ENCODE measurements at regions not wholly inside any gene's neighbourhood (a gene's known extent, or its start where the extent isn't known, plus 50 kb on each side); places are given as distances from the start of the nearest gene placed in this dataset.

DNA sequence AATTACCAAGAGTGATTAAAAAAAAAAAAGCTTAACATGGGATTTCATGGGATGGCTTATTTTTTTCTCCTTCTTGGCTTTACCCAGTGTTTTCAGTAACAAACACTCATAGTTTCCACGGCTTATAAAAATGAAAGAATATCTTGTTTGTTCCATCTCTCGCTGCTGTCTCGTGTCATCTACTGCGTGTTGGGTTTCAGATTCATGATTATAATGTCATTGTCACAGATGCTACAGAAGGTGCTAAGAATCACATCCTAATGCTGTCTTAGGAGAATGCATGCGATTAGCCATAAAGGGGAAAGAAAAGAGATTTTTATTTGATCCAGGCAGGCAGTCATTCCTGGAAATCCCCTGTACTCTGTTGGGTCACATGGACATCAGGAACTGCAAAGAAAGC, 1267.6 kb upstream of the TMEM132C start:
- Histone ChIP-seq H3K36me3 (ENCODE audit: control insufficient read depth in 2 of 4, insufficient read depth in 4 of 4, low read length in 3 of 4) (no peaks in the 10 kb centered on the region), H3K14ac (ENCODE audit: insufficient read length) (no peak overlapping the region), H2BK5ac (ENCODE audit: low read depth, low read length) (no peak overlapping the region), H3K4ac (replicated peaks; ENCODE audit: insufficient read length, low read depth, low read length) (no peak overlapping the region), H3K79me1 (ENCODE audit: low read depth, low read length) (no peaks in the 10 kb centered on the region), H2AK5ac (ENCODE audit: low read depth, low read length) (no peak overlapping the region), H3K23me2 (ENCODE audit: low read depth, low read length) (no peaks in the 10 kb centered on the region), H2BK120ac (replicated peaks; ENCODE audit: low read depth, low read length) (no peak overlapping the region), H3K27me3 (replicated peaks in 1 of 4; ENCODE audit: control insufficient read depth in 3 of 4, extremely low read depth in 1 of 4, insufficient read depth in 3 of 4, low read length in 3 of 4) (peaks cover 0 to 1% (median 0%) of the 10 kb centered on the region in 4 experiments; a peak in 1 of 7 replicates), H3K18ac (ENCODE audit: extremely low read depth, low read length) (no peak overlapping the region), H3K9me3 (ENCODE audit: insufficient read depth in 2 of 2, low read depth in 1 of 2, low read length in 1 of 2) (no peaks in the 10 kb centered on the region), H3K4me3 (ENCODE audit: extremely low read depth in 1 of 4, insufficient read depth in 2 of 4, low read depth in 3 of 4, low read length in 4 of 4) (no peak overlapping the region), H4K20me1 (replicated peaks in 1 of 2; ENCODE audit: control insufficient read depth in 1 of 2, insufficient read depth in 2 of 2, low read length in 2 of 2) (no peaks in the 10 kb centered on the region), H3K9ac (replicated peaks in 1 of 4; ENCODE audit: extremely low read depth in 1 of 4, low read depth in 3 of 4, low read length in 3 of 4) (no peak overlapping the region), H4K5ac (ENCODE audit: insufficient read length, low read depth, low read length) (no peak overlapping the region), H4K91ac (replicated peaks; ENCODE audit: insufficient read length, low read length) (no peak overlapping the region), H3K27ac (ENCODE audit: low read depth, low read length) (no peak overlapping the region), H2BK20ac (ENCODE audit: low read length) (no peak overlapping the region), H2BK12ac (ENCODE audit: low read depth, low read length) (no peak overlapping the region), H3K56ac (replicated peaks; ENCODE audit: insufficient read length, low read depth, low read length) (no peak overlapping the region), H3K23ac (ENCODE audit: insufficient read length) (no peak overlapping the region), H4K8ac (ENCODE audit: extremely low read depth, insufficient read depth, low read length) (no peak overlapping the region), H3K79me2 (ENCODE audit: control insufficient read depth in 1 of 2, insufficient read depth in 2 of 2, low read length in 2 of 2) (no peaks in the 10 kb centered on the region), H2BK15ac (ENCODE audit: low read length) (no peak overlapping the region), H3K4me2 (ENCODE audit: insufficient read depth in 1 of 2, low read depth in 2 of 2, low read length in 2 of 2) (no peak overlapping the region), H3K4me1 (replicated peaks in 1 of 4; ENCODE audit: control insufficient read depth in 3 of 4, insufficient read depth in 4 of 4, low read length in 3 of 4) (no peaks in the 10 kb centered on the region), H2AFZ (ENCODE audit: low read length) (no peak overlapping the region)
- ChIA-PET CTCF (ENCODE audit: partially characterized antibody) (interaction anchor here (0.7 kb wide), 1 partner anchor 355 kb away, joined by 3 read pairs; no protein-coding TSS in a partner anchor), POLR2A (ENCODE audit: partially characterized antibody) (no interaction called here)
- DNase-seq (ENCODE audit: low read depth in 1 of 2, low spot score in 2 of 2): no peak
- WGBS, 2 experiments (ENCODE audit: extremely low coverage in 1 of 2, insufficient coverage in 1 of 2, insufficient read length in 1 of 2, insufficient replicate concordance in 2 of 2, low coverage in 1 of 2, low lambda C conversion rate in 2 of 2, missing lambda C conversion rate in 1 of 2): 97% methylated on average over 5 of the region's 5 CpGs; no CpG with 5 or more reads in 1 of the 2 experiments
- FAIRE-seq: no peak
- no peak for TF ChIP-seq SUZ12 (IDR thresholded peaks at IDR 0.05; ENCODE audit: low read length)
- TF ChIP-seq TAF1 (IDR thresholded peaks at IDR 0.05; ENCODE audit: low read depth, low read length): no peak
- TF ChIP-seq RXRA (IDR thresholded peaks at IDR 0.05; ENCODE audit: insufficient read depth, low read depth, low read length): no peak
- TF ChIP-seq ASH2L (IDR thresholded peaks at IDR 0.05; ENCODE audit: low read length): no peak
- no peak for TF ChIP-seq POU5F1 (IDR thresholded peaks at IDR 0.05; ENCODE audit: low read depth, low read length)
- no peak for TF ChIP-seq CBX8 (IDR thresholded peaks at IDR 0.05; ENCODE audit: borderline replicate concordance, low read depth, low read length)
- TF ChIP-seq JUN (IDR thresholded peaks at IDR 0.05; ENCODE audit: low read depth, low read length): no peak
- TF ChIP-seq SIRT6 (IDR thresholded peaks at IDR 0.05; ENCODE audit: low read length): no peak
- no peak for TF ChIP-seq KDM1A (IDR thresholded peaks at IDR 0.05; ENCODE audit: borderline replicate concordance, low read length)
- TF ChIP-seq FOSL1 (IDR thresholded peaks at IDR 0.05; ENCODE audit: insufficient read depth, low read depth, low read length): no peak
- TF ChIP-seq BRCA1 (IDR thresholded peaks at IDR 0.05; ENCODE audit: low read depth, low read length): no peak
- no peak for TF ChIP-seq MAFK (IDR thresholded peaks at IDR 0.05; ENCODE audit: low read depth, low read length)
- TF ChIP-seq, protein P1, sequence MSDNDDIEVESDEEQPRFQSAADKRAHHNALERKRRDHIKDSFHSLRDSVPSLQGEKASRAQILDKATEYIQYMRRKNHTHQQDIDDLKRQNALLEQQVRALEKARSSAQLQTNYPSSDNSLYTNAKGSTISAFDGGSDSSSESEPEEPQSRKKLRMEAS (IDR thresholded peaks at IDR 0.05): no peak
- no peak for TF ChIP-seq CEBPB (IDR thresholded peaks at IDR 0.05; ENCODE audit: low read depth, low read length)
- TF ChIP-seq SP4 (IDR thresholded peaks at IDR 0.05; ENCODE audit: low read length): no peak
- no peak for TF ChIP-seq CHD2 (IDR thresholded peaks at IDR 0.05; ENCODE audit: low read length)
